Activated CD8-positive, alpha-beta memory T cell treated with anti-CD3 and anti-CD28 coated beads, Interleukin-2, amount 50 U/mL, for 48 hours (primary cell): ENCODE measurements at regions not wholly inside any gene's neighbourhood (a gene's known extent, or its start where the extent isn't known, plus 50 kb on each side); places are given as distances from the start of the nearest gene placed in this dataset.
A peak's percentile ranks its signal among the peaks of the same experiment; 100 is the strongest.

ENCODE experiments used
- DNase-seq: peaks from one replicate; pipeline ENCODE4 v3.0.0-alpha.2; 2020

- DNase-seq = no peak
Measured at GRCh38 chr12:88251798-88252197, 109.7 kb downstream of the TMTC3 start.

GRCh38 chr12:88253371-88253978 is 111.4 kb downstream of the TMTC3 start:
- DNase-seq = no peak

GRCh38 chr12:88255224-88255623 is 113.1 kb downstream of the TMTC3 start:
- DNase-seq = no peak

GRCh38 chr12:88255847-88256246 is 113.7 kb downstream of the TMTC3 start:
- DNase-seq = no peak

- DNase-seq = no peak
Measured at GRCh38 chr12:88258396-88258795, 116.3 kb downstream of the TMTC3 start.

GRCh38 chr12:88266806-88267360 is 124.8 kb downstream of the TMTC3 start:
- no peak for DNase-seq

- no peak for DNase-seq
Measured at GRCh38 chr12:88267630-88268029, 125.5 kb downstream of the TMTC3 start.

- no peak for DNase-seq
Measured at GRCh38 chr12:88272456-88272855, 130.3 kb downstream of the TMTC3 start.

- DNase-seq = no peak
Measured at GRCh38 chr12:88273450-88273849, 131.3 kb downstream of the TMTC3 start.

GRCh38 chr12:88273875-88274274 is 131.8 kb downstream of the TMTC3 start:
- no peak for DNase-seq

- no peak for DNase-seq
Measured at GRCh38 chr12:88291498-88292131, 149.5 kb downstream of the TMTC3 start.

- no peak for DNase-seq
Measured at GRCh38 chr12:88298014-88298682, 156.0 kb downstream of the TMTC3 start.

GRCh38 chr12:88298761-88299242 is 156.7 kb downstream of the TMTC3 start:
- peak; percentile 50 for DNase-seq

GRCh38 chr12:88299567-88300101 is 157.5 kb downstream of the TMTC3 start:
- peak; percentile 58 for DNase-seq

GRCh38 chr12:88300931-88301330 is 158.8 kb downstream of the TMTC3 start:
- DNase-seq = no peak

- DNase-seq = no peak
Measured at GRCh38 chr12:88303335-88303734, 161.2 kb downstream of the TMTC3 start.

GRCh38 chr12:88305254-88305890 is 163.3 kb downstream of the TMTC3 start:
- DNase-seq = no peak

- no peak for DNase-seq
Measured at GRCh38 chr12:88306471-88307069, 164.5 kb downstream of the TMTC3 start.

GRCh38 chr12:88307961-88308360 is 165.9 kb downstream of the TMTC3 start:
- DNase-seq = no peak

- no peak for DNase-seq
Measured at GRCh38 chr12:88308825-88309224, 166.7 kb downstream of the TMTC3 start.

GRCh38 chr12:88309546-88309945 is 167.4 kb downstream of the TMTC3 start:
- DNase-seq = no peak

- DNase-seq = no peak
Measured at GRCh38 chr12:88310069-88310468, 168.0 kb downstream of the TMTC3 start.

GRCh38 chr12:88310666-88311065 is 168.6 kb downstream of the TMTC3 start:
- no peak for DNase-seq
